AG09319 (cell line): ENCODE measurements at regions not wholly inside any gene's neighbourhood (a gene's known extent, or its start where the extent isn't known, plus 50 kb on each side); places are given as distances from the start of the nearest gene placed in this dataset.

ENCODE experiments used
- DNase-seq: peaks from one replicate; pipeline ENCODE4 v3.0.0-alpha.2; 2010; ENCODE audit warnings: low read depth; ENCODE audit errors: extremely low read depth
- TF ChIP-seq, protein P1 (sequence below): IDR thresholded peaks from 2 replicates; pipeline ENCODE4 v1.5.1; 2011; ENCODE audit warnings: low read depth, mild to moderate bottlenecking, inconsistent platforms, low read length, moderate library complexity

DNA sequence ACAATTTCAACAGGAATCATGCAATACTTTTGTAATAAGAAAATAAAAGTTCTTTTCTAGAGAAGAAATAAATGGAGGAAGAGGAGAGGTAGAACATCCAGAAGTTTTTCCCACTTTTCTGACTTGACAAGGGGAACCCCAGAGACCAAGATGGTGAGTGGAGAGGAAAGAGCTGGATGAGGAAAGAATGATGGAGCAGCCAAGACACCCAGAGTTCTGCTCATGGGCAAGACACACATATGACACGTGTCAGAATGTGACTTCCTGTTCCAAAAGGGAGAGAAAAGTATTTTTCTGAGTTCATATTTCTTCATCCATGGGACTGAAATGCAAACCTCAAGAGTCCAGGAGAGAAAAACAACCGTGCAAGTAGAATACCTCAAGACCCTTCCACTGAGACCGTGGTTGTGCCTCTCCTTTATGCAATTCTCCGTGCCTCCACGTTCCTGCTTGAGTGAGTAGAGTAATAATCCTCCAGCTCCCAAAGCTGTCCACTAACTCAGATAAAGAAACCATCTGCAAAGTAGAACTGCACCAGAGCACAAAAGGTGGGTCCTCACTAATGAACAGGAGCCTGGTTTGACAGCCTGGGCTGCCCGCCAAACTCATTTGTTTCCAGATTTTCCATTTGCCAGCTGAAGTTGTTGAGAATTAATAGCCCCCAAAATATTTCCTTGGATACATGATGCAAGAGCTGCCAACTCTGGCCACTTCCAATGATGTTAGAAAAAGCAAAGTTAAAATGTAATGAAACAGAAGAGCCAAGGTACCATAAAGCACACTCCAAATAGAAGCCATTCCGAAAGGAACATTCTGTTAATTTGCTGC, 272.6 kb upstream of the IGF1R start:
- TF ChIP-seq, protein P1, sequence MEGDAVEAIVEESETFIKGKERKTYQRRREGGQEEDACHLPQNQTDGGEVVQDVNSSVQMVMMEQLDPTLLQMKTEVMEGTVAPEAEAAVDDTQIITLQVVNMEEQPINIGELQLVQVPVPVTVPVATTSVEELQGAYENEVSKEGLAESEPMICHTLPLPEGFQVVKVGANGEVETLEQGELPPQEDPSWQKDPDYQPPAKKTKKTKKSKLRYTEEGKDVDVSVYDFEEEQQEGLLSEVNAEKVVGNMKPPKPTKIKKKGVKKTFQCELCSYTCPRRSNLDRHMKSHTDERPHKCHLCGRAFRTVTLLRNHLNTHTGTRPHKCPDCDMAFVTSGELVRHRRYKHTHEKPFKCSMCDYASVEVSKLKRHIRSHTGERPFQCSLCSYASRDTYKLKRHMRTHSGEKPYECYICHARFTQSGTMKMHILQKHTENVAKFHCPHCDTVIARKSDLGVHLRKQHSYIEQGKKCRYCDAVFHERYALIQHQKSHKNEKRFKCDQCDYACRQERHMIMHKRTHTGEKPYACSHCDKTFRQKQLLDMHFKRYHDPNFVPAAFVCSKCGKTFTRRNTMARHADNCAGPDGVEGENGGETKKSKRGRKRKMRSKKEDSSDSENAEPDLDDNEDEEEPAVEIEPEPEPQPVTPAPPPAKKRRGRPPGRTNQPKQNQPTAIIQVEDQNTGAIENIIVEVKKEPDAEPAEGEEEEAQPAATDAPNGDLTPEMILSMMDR = no peak

DNA sequence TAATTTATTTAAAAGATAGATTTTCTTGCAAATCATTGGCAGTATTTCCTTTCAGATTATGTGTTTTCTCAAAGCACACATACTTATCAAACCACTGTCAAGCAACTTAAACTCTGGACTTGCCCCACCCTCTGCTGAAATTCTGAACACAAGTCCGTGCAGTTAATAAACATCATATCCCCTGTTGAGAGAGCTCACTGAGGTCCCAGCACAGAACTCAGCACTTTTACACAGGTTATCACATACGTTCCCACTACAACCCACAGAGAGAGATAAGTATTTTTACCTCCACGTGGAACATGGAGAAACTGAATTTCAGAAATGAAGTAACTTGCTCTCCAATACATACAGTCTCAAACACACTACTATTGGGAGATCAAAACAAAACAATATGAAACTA, 267.6 kb upstream of the IGF1R start:
- TF ChIP-seq, protein P1 = no peak
- DNase-seq = no peak

More for the DNA sequence above, 272.6 kb upstream of the IGF1R start:
- no peak for DNase-seq

DNA sequence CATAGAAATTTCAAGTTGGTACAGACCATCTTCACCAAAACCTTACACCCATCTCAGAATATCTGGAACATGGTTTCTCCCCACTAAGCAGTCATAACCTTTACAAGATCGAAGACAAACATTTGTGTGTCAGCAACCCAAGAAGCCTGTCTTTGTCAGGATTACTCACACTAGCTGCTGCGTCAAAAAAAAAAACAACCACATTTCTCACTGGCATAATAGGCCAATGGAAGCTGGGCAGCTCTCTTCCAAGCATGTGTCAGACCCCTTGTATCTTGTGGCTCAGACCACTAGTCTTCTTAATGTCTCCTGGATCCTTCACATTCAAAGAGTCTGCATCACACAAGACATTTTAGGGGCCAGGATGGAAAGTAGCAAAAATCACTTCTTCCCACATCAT, 266.9 kb upstream of the IGF1R start:
- no peak for DNase-seq
- TF ChIP-seq, protein P1 = no peak

DNA sequence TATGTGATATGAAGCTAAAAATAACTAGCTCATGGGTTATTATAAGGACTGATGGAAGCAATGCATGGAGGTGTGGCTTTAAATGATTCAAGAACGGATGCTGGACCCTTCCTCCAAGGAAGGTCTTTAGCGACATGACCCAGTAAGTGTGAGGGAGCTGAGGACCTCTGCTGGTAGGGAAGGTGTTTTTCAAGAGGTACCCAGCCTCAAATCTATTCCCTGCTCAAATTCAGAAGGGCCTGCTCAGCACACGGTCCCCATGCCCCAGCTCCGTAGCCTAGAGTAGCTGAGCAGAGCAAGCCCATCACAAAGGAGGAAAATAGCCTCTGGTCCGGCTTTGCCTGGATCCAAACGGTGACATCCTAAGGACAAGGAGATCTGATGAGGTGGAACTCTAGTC, 266.2 kb upstream of the IGF1R start:
- no peak for DNase-seq

DNA sequence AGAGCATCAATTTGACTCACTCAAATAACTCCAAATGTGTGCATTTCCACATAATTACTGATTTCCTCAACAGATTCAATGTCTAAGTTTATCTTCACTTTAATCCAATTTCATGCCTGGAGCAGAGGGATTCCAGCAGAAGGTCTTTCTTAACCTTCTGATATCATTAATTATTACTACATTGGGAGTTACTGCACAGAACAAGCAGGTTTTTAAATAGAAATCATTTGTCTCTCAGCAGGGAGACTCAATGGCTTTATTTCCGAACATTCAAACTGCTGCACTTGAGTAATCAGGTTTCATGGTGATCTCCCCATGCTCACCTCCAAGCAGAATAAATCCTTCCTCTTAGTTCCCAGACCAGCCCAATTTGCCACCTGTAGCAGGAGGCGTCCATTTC, 264.8 kb upstream of the IGF1R start:
- TF ChIP-seq, protein P1 = no peak
- DNase-seq = no peak

More for the DNA sequence above, 266.2 kb upstream of the IGF1R start:
- TF ChIP-seq, protein P1 = no peak

DNA sequence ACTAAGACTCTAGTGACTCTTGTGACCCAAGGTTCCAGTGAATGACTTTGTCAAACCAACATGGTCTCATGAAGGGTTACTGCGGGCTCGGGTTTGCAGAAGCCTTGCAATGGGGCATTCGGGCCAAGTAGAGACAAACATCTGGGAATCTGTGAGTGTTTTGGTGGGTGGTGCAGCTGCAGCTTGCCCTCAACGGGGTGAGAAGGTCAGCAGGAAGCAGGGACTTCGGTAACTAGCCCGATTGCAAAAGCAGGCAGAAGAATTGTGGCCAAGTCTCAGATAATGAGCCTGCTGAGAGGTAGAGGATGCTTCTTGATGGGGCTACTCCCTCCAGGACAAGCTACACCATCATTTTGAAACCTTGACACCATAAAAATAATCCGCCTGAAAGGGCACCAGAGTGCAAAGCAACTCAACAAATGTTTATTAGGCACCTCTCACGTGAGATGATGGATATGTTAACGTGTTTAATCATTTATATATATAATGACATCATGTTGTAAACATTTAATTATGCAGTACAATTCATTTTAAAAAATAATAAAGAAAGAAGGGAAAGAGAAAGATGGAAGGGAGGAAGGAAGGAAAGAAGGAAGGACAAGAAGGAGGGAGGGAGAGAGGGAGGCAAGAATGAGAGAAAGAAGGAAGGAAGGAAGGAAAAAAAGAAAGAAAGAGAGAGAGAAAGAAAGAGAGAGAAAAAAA, 263.9 kb upstream of the IGF1R start:
- TF ChIP-seq, protein P1 = no peak
- no peak for DNase-seq

DNA sequence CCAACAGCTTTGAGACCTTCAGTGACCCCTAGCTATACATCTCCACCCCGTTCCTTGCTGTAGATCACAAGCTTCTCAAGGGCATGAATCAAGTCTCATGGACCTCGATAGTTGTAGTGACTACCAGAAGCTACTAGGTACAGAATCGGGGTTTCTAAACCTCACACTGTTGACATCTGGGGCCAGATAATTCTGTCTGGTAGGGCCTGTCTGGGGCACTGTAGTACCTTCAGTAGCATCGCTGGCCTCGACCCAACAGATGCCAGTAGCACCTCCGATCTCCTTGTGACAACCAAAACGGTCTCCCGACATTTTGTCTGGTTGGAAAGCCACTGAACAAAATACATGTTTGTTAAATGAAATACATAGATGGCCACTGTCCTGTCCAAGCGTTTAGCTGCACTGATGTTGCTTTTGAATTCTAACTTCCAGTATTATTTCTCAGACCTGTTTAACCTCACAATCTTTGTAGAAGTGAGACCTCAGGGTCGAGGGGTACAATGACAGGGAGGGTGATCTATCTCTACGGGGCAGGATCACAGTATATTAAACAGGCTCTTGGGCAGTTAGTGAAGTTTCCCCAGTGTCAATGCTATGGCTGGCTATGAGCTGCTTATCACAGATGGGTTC, 262.5 kb upstream of the IGF1R start:
- TF ChIP-seq, protein P1 = no peak
- no peak for DNase-seq
